Activated naive CD4-positive, alpha-beta T cell treated with anti-CD3 and anti-CD28 coated beads, Interleukin-2, amount 50 U/mL, for 24 hours (primary cell): ENCODE measurements at regions not wholly inside any gene's neighbourhood (a gene's known extent, or its start where the extent isn't known, plus 50 kb on each side); places are given as distances from the start of the nearest gene placed in this dataset.

Experiments
- H3K27ac Mint-ChIP-seq: one replicate; pipeline ENCODE4 v1.8.0; 2021; ENCODE audit warnings: mild to moderate bottlenecking, mixed read lengths
- H3K27me3 Mint-ChIP-seq: one replicate; pipeline ENCODE4 v1.8.0; 2021; ENCODE audit warnings: mixed read lengths
- H3K36me3 Mint-ChIP-seq: one replicate; pipeline ENCODE4 v1.8.0; 2021; ENCODE audit warnings: mixed read lengths
- H3K4me1 Mint-ChIP-seq: one replicate; pipeline ENCODE4 v1.8.0; 2021; ENCODE audit warnings: mixed read lengths
- H3K4me3 Mint-ChIP-seq: one replicate; pipeline ENCODE4 v1.8.0; 2021; ENCODE audit warnings: mild to moderate bottlenecking, mixed read lengths
- H3K9me3 Mint-ChIP-seq: one replicate; pipeline ENCODE4 v1.8.0; 2021; ENCODE audit warnings: mixed read lengths

DNA sequence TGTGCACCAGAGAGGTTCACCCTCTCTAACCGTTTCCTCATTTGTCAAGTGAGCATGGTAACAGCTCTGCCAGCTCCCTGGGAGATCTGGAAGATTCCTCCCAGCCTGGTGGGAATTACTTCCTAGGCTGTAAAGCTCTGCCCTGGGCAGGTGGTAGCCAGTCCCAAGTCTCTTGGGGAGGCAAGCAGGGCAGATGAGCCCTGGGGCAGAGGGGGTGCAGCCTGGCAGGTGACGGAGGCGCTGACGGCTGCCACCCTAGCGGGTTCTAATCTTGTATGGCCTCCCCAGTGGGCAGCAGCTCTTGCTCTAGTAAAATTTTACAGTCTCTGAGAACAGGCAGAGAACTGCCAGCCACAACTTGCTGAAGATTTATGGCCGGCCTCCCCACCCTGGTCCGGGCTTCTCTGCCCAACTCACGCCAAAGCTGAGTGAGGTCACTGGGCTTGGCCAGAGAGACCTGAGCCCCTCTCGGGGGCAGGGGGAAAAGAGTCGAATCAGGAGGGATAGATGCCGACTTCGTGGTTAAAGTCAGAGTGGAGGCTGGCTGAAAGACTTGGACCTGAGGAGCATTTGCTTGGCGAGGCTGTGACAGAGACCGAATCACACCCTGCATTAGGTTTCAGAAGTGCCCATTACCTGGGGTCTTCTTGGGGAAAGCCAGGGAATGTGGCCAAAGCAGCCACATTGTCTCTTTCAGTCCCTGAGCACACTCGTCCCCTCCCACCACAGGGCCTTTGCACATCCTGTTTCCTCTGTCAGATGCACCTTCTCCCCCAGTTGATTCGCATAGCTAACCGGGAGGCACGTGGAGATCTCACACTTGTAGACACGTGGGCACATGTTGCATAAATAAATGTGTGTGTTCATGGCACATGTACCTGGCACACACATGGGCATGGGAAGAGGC is 188.2 kb downstream of the MN1 start:
- no peak overlapping the region for H3K27ac Mint-ChIP-seq
- peaks cover 2% of the 10 kb centered on the region for H3K36me3 Mint-ChIP-seq
- H3K27me3 Mint-ChIP-seq, result peaks cover 18% of the 10 kb centered on the region
- no peaks in the 10 kb centered on the region for H3K9me3 Mint-ChIP-seq
- H3K4me1 Mint-ChIP-seq, result no peaks in the 10 kb centered on the region
- H3K4me3 Mint-ChIP-seq, result no peak overlapping the region

DNA sequence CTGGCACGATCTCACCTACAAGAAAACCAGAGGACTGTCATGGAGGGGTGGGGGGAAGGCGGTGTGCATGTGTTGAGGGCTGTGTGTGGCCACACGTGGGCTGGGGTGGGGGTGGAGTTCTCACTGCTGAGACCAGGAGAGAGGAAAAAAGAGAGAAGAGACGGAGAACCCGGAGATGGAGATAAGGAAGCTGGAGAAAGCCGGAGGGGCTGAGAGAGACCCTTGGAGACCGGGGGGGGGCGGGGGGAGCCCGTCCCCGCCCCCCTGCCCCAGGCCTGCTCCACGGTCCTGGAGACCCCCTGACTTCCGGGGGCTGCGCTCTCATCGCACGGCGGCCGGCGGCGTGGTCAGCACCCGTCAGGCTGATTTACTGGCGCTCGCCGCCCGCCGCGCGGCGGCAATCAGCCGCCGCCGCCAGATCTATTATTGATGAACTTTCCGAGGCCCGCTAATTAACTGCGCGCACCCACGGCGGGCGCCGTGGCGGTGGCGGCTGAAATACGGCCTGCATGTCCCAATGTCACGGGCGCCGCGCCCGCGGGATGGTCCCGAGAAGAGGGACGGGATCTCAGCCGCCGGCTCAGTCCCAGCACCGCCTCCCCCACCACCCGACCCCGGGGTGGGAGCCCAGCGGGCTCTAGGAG is 187.4 kb downstream of the MN1 start:
- peaks cover 2% of the 10 kb centered on the region for H3K36me3 Mint-ChIP-seq
- no peak overlapping the region for H3K4me3 Mint-ChIP-seq
- H3K27me3 Mint-ChIP-seq, result peaks cover 18% of the 10 kb centered on the region
- no peaks in the 10 kb centered on the region for H3K4me1 Mint-ChIP-seq
- H3K9me3 Mint-ChIP-seq, result no peaks in the 10 kb centered on the region
- H3K27ac Mint-ChIP-seq, result no peak overlapping the region

DNA sequence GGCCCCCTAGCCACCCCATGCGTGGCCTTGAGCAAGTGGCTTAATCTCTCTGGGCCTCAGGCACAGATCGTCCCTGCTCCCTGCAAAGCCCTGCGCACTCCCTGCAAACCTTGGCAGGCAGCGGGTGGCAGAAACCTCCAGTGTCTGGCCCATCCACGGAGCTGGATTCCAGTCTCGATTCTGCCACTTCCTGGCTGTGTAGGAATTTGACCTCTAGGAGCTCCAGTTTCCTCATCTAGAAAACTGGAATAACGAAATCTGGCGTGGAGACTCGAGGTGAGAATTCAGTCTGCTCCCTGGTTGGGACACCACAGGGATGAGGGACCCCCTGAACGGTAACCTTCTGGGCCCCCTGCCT is 186.9 kb downstream of the MN1 start:
- Mint-ChIP-seq H3K9me3 (no peaks in the 10 kb centered on the region), H3K36me3 (peaks cover 2% of the 10 kb centered on the region), H3K4me1 (no peaks in the 10 kb centered on the region), H3K4me3 (no peak overlapping the region), H3K27me3 (peaks cover 18% of the 10 kb centered on the region), H3K27ac (no peak overlapping the region)

DNA sequence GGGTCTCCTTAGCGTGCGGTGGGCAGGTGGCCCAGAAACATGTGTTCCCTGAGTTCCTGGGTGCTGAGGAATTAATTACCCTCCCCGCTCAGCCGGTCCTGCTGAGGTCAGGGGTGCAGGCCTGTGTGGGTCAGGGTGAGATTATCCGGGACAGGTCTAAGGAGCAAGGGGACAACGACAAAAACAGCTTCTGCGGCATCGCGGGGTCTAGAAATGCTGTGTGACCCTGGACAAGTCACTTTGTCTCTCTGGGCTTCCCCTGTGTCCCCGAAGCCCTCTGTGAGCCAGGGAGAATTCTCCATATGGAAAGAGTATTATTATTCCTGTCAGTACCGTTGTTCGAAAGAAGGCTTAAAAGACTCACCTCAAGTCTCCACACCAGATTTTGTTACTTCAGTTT is 186.1 kb downstream of the MN1 start:
- Mint-ChIP-seq H3K9me3 (no peaks in the 10 kb centered on the region), H3K36me3 (peaks cover 2% of the 10 kb centered on the region), H3K4me3 (no peak overlapping the region), H3K4me1 (no peaks in the 10 kb centered on the region), H3K27ac (no peak overlapping the region), H3K27me3 (peaks cover 18% of the 10 kb centered on the region)

DNA sequence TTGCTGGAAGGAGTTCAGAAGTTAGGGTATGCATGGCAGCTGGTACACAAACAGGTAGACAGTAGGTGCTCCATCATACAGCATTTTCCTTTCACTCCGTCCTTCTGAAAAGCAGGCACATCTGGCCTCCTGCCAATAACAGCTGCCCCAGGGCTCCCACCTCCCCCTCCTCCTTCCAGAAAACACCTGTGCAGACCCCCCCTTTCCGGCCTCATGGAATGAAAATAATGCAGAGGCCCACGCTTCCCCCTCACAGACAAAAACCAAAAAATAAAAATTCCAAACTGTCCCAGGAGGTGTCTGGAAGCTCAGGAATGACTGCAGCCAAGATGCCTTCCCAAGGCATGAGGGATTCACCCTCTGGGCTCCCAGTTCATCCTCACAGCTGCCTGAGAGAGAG is 185.5 kb downstream of the MN1 start:
- H3K36me3 Mint-ChIP-seq, result peaks cover 2% of the 10 kb centered on the region
- H3K27me3 Mint-ChIP-seq, result peaks cover 18% of the 10 kb centered on the region
- no peaks in the 10 kb centered on the region for H3K9me3 Mint-ChIP-seq
- H3K4me1 Mint-ChIP-seq, result no peaks in the 10 kb centered on the region
- H3K27ac Mint-ChIP-seq, result no peak overlapping the region
- no peak overlapping the region for H3K4me3 Mint-ChIP-seq

DNA sequence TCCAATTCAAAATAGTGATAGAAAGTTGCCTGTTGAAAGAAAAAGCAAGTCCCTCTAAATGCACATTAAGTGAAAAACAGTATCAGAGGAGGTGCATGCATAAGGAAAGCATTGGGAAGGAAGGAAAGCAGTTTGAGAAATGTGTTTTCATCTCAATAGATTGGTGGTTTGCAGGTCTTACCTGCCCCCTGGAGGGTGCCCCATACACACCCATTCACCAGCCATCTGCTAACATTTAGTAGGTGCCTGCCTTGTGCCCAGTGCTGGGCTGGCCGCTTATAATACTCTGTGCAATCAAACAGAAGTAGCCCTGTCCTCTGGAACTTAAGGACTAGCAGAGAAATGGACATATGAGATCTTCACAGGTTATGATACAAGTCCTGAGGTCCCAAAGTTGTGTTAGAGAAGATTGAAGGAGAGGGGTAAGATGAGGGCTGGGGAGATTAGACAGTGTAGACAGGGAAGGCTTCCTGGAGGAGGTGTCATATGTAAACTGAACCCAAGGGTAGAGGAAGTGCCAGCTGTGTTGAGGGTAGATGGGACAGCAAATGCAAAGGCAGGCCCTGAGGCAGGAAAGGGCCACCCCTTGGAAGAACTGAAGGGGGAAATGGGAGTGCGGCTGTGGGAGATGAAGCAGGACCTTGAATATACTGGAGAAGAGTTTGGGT is 184.2 kb downstream of the MN1 start:
- no peaks in the 10 kb centered on the region for H3K9me3 Mint-ChIP-seq
- H3K27ac Mint-ChIP-seq, result no peak overlapping the region
- H3K4me1 Mint-ChIP-seq, result no peaks in the 10 kb centered on the region
- no peak overlapping the region for H3K4me3 Mint-ChIP-seq
- peaks cover 2% of the 10 kb centered on the region for H3K36me3 Mint-ChIP-seq
- peaks cover 17% of the 10 kb centered on the region for H3K27me3 Mint-ChIP-seq

DNA sequence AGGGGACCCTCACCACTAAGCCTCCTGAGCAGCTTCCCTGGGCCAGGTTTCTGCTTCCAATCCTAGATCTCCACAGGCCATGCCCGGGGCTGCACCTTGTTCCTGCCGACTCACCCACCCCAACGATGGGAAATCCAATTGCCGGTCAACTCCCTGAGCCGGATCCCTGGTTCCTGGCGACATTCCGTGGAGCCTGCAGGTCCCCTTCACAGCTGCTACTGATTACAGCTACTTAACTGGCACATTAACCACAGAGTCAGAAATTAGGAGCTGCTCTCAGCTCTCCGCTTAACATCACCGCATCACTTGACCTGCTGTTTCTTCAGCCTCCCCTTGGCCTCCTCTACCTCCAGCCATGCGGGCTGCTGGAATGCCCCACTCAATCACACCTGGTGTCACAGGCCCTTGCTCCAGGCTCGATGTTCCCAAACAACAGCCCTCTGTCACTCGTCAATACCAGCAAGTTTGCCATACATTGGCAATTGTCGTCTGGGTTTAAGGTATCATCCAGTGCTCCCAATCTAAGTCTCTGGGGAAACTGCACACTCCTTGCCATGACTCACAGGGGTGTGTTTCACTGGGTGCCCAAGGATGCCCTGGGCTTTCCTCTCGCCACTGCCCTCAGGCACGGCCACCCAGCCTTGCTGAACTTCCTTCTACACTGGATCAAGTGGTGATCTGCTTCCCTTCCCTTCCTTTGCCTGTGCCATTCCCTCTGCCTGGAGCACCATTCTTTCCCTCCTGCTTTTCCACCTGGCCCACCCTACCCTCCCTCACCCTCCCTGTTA is 181.0 kb downstream of the MN1 start:
- Mint-ChIP-seq H3K27me3 (no peaks in the 10 kb centered on the region), H3K4me3 (no peak overlapping the region), H3K36me3 (no peaks in the 10 kb centered on the region)

DNA sequence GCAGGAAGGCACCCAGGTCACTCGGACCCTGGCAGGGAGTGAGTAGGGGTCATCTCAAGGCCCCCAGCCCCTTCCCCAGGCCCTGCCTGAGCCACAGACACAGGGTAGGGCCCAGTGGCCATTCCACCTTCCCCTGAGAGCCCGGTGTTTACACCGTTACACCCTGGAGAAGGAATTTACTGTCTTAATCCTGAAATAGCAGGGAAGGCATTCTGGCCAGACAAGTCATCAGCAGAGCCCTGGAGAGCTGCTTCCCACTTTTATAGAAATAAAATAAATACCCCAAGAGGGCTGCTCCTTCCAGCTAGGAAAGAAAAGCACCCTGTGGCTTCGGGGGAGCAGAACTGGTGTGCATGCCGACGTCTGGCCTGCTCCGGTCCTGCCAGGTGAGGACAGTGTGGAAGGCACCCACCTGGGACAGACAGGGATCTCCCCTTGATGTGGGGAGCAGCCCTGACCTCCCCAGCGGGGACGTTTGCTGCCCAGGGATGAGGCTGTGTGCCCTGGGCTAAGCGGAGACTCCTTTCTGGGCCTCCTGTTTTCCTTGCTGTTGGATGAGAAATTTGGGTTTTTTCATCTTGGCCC is 180.0 kb downstream of the MN1 start:
- Mint-ChIP-seq H3K27me3 (no peaks in the 10 kb centered on the region), H3K9me3 (no peaks in the 10 kb centered on the region), H3K36me3 (no peaks in the 10 kb centered on the region), H3K4me3 (no peak overlapping the region), H3K4me1 (no peaks in the 10 kb centered on the region), H3K27ac (no peak overlapping the region)

More for the DNA sequence above, 181.0 kb downstream of the MN1 start:
- H3K4me1 Mint-ChIP-seq, result no peaks in the 10 kb centered on the region
- H3K27ac Mint-ChIP-seq, result no peak overlapping the region
- H3K9me3 Mint-ChIP-seq, result no peaks in the 10 kb centered on the region

DNA sequence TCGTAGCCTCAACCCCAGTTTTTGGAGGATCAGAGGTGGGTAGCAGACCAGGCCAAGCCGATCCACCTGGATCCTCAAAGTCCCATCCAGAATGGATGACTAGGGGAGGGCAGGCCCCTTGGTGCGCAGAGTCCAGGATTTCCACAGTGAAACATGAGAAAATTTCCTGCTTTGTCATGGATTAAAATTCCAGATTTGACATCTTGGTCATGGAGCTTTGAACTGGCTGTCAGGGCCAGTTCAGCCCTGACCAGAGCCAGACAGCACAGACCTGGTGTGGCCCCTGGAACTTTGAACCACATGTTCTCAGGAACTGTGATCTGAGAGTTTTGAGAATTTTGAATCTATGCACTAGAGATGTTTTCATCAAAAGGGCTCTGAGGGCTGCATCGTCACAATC is 177.5 kb downstream of the MN1 start:
- Mint-ChIP-seq H3K36me3 (no peaks in the 10 kb centered on the region), H3K27me3 (no peaks in the 10 kb centered on the region), H3K9me3 (no peaks in the 10 kb centered on the region), H3K4me1 (no peaks in the 10 kb centered on the region), H3K4me3 (no peak overlapping the region), H3K27ac (no peak overlapping the region)

DNA sequence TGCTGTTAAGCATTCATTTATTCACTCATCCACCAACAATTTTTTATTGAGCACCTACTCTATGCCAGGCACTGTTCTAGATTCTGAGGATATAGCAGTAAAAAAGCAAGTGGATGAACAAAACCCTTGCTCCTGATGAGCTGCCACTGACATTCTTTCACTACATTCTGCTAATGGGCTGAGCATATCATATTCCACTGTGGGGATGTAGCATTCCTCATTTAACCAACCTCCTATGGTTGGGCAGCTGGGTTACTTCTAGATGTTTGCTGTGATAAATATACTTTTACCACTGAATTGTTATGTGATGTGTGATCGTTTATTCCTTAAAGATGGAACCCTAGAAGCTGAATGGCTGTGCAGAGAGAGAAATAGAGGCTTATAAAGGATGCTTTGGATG is 176.9 kb downstream of the MN1 start:
- Mint-ChIP-seq H3K36me3 (no peaks in the 10 kb centered on the region), H3K4me1 (no peaks in the 10 kb centered on the region), H3K4me3 (no peak overlapping the region), H3K27me3 (no peaks in the 10 kb centered on the region), H3K9me3 (no peaks in the 10 kb centered on the region), H3K27ac (no peak overlapping the region)

DNA sequence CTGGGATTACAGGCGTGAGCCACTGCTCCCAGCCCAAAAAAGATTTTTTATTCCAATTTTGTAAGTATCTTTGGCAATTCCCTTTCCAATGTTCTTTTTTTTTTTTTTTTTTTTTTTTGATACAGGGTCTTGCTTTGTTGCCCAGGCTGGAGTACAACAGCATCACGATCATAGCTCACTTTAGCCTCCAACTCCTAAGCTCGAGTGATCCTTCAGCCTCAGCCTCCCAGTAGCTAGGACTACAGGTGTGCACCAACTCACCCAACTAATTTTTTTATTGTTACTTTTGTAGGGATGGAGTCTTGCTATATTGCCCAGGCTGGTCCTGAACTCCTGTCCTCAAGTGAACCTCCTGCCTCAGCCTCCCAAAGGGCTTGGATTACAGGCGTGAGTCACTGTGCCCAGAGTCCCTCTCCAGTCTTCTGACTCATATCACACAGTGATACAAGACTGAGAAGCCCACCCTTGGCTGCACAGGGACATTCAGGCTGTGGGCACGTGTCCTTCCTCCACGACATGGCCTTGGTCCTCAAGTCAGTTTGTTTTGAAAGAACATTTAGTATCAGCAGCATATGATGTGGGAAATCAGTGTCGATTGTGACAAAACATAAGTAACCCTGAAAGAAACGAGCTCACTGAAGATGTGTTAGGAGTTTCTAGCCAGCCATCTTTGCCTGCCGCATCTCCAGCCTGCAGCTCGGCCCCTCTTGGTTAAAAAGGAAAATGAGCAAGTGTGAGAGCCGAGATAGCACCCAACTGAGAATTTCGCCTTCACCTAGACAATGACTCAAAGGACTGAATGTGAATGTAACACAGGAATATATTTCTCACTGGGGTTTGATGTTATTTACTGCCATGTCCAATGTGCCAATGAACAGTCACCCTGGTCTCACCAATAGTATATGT is 175.5 kb downstream of the MN1 start:
- H3K27ac Mint-ChIP-seq, result no peak overlapping the region
- H3K9me3 Mint-ChIP-seq, result no peaks in the 10 kb centered on the region
- H3K36me3 Mint-ChIP-seq, result no peaks in the 10 kb centered on the region
- no peaks in the 10 kb centered on the region for H3K27me3 Mint-ChIP-seq
- no peaks in the 10 kb centered on the region for H3K4me1 Mint-ChIP-seq
- H3K4me3 Mint-ChIP-seq, result no peak overlapping the region

DNA sequence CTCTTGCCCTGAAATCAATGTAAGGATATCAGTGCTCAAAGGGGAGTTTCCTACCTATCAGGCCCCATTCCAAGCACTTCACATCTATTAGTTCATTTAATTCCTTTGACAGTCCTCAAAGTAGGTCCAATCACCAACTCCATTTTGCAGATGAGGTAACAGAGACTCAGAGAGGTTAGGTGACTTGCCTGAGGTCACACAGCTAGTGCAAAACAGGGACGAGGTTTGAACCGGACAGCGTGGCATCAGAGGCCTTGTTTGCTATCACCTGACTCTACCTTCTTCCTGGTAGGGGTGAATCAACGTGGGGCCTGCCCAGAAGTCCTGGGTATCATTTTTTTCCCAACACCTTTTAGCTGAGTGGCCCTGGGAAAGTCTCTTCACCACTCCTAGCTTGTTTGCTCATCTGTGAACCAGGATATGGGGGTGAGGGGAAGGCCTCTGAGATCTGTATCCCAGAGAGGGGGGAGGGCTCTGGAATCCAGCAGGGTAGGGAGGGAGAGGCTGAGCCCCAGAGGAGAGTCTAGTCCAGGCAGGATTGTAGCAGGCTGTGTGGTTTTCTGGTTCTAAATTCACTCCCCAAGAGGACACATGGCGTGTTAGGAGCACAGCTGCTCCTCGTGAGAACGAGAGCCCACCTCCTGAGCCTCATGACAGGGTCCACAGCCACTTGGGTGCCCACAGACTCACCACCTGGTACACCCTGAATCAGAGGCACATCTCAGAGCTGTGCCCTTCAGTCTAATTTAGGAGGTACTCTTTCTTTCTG is 174.7 kb downstream of the MN1 start:
- Mint-ChIP-seq H3K27me3 (no peaks in the 10 kb centered on the region), H3K4me3 (no peak overlapping the region), H3K36me3 (no peaks in the 10 kb centered on the region), H3K27ac (no peak overlapping the region), H3K4me1 (no peaks in the 10 kb centered on the region), H3K9me3 (no peaks in the 10 kb centered on the region)

DNA sequence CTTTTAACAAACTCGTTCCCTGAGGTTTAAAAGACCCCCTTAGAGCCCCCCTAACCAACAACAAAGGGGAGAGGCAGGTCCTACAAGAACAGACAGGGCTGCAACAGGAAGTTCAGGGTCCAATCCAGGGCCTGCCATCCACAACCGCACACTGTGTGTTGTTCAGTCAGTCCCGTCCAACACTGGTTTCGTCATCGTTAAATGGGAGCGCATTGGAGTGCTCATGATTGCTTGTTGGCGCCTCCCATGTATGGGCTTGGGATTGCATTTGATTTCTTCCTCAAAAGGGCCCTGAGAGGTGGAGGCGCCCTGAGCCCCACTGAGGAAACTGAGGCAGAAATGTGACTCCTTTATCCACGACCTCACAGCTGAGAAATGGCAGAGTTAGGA is 174.1 kb downstream of the MN1 start:
- no peak overlapping the region for H3K27ac Mint-ChIP-seq
- no peaks in the 10 kb centered on the region for H3K27me3 Mint-ChIP-seq
- no peaks in the 10 kb centered on the region for H3K36me3 Mint-ChIP-seq
- no peaks in the 10 kb centered on the region for H3K4me1 Mint-ChIP-seq
- no peaks in the 10 kb centered on the region for H3K9me3 Mint-ChIP-seq
- no peak overlapping the region for H3K4me3 Mint-ChIP-seq

DNA sequence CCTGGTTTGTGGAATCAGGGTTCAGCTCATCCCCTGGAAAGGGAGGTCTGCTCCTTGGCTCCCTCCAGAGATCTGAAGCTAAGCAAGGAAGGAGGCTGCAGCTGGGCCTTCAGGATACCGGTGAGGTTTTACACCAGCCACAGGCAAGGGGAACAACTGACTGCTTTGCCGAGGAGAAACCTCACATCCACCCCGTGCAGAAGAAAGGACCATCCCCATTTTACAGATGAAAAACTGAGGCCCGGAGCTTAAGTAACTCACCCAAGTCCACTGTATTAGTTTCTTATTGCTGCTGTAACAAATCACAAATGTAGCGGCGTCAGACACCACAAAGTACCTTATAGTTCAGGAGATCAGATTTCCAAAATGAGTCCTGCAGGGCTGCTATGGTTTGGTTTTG is 173.7 kb downstream of the MN1 start:
- no peaks in the 10 kb centered on the region for H3K4me1 Mint-ChIP-seq
- H3K9me3 Mint-ChIP-seq, result no peaks in the 10 kb centered on the region
- H3K36me3 Mint-ChIP-seq, result no peaks in the 10 kb centered on the region
- H3K27me3 Mint-ChIP-seq, result no peaks in the 10 kb centered on the region
- no peak overlapping the region for H3K4me3 Mint-ChIP-seq
- H3K27ac Mint-ChIP-seq, result no peak overlapping the region
